ENCODE measurements at regions not wholly inside any gene's neighbourhood (a gene's known extent, or its start where the extent isn't known, plus 50 kb on each side); places are given as distances from the start of the nearest gene placed in this dataset.
"Not testable (repeated sequence)": the region's sequence is repeated elsewhere in the genome, so short reads cannot be mapped to it uniquely, and the experiment has no call there.

DNA sequence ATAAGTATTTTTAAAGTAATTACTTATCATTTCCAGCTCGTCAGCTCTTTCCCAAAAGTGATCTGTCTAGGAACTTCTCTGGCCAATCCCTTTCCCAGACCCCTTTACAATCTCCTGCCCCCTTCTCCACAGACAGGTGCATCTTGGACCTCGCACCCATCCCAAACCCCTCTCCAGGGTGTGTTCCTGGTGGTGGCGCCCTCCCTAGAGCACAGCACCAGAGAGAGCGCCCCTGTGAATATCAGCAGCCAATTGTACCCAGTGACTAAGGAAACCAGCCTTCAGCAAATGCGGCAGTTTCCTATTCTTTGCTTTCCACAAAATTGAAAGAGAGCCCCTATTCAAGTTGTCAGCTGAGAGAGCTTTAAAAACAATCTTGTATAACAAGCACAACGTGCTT, 157.7 kb downstream of the RNASET2 start:
- no peak overlapping the region for H3K9ac ChIP-seq (ENCODE audit: low read depth, low read length)
- H3K27me3 ChIP-seq (ENCODE audit: control insufficient read depth, insufficient read depth, low read length), result peaks cover 4% of the 10 kb centered on the region
- H3K4me1 ChIP-seq (ENCODE audit: control insufficient read depth, insufficient read depth, low read length), result no peaks in the 10 kb centered on the region
- no peaks in the 10 kb centered on the region for H3K36me3 ChIP-seq (ENCODE audit: insufficient read depth, low read length)
- H3K4me3 ChIP-seq (ENCODE audit: low read length), result no peak overlapping the region
- H3K9me3 ChIP-seq (replicated peaks; ENCODE audit: low read length), result no peaks in the 10 kb centered on the region
- no peak overlapping the region for H3K4me2 ChIP-seq (ENCODE audit: low read length)

DNA sequence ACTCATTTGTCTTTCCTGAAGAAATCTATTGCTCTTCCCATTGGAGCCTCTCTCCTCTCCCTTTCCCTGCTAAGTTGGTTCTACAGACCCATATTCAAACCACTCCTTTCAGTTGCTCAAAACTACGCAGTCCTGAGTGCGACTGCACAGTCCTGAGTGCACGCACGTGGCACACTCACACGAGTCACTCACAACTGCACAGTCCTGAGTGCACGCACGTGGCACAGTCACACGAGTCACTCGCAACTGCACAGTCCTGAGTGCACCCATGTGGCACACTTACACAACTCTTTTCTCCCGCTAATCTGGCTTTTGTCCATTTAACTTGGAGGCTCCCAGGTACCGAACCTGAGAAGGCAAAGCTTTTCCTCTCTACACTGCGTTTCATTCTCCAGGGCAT, 159.7 kb downstream of the RNASET2 start:
- Histone ChIP-seq H3K9ac (ENCODE audit: low read depth, low read length) (no peak overlapping the region), H3K4me1 (ENCODE audit: control insufficient read depth, insufficient read depth, low read length) (no peaks in the 10 kb centered on the region), H3K4me3 (ENCODE audit: low read length) (no peak overlapping the region), H3K9me3 (replicated peaks; ENCODE audit: low read length) (no peaks in the 10 kb centered on the region), H3K4me2 (ENCODE audit: low read length) (no peak overlapping the region), H3K36me3 (ENCODE audit: insufficient read depth, low read length) (no peaks in the 10 kb centered on the region), H3K27me3 (ENCODE audit: control insufficient read depth, insufficient read depth, low read length) (peaks cover 4% of the 10 kb centered on the region)

DNA sequence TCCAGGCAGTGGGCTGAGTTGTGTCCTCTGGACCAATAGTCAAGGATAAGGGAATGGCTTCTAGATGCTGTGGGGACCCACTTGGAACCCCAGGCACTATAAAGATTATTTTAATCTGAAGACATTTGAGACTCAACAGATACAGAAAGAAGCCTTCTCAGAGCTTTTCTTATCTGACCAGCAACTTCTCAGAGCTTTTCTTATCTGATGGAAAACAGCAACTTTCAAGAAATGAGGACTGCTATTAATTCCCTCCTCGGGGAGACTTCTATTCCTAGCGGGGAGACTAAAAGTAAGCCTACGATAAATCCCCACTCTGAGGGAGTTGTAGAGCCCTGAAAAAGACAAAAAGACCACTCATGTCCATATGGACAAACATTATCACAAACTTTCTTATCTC, 160.5 kb downstream of the RNASET2 start:
- no peaks in the 10 kb centered on the region for H3K9me3 ChIP-seq (replicated peaks; ENCODE audit: low read length)
- no peaks in the 10 kb centered on the region for H3K36me3 ChIP-seq (ENCODE audit: insufficient read depth, low read length)
- peaks cover 4% of the 10 kb centered on the region for H3K27me3 ChIP-seq (ENCODE audit: control insufficient read depth, insufficient read depth, low read length)
- H3K4me1 ChIP-seq (ENCODE audit: control insufficient read depth, insufficient read depth, low read length), result no peaks in the 10 kb centered on the region
- no peak overlapping the region for H3K4me2 ChIP-seq (ENCODE audit: low read length)
- no peak overlapping the region for H3K9ac ChIP-seq (ENCODE audit: low read depth, low read length)
- H3K4me3 ChIP-seq (ENCODE audit: low read length), result no peak overlapping the region

- H3K27me3 ChIP-seq (ENCODE audit: control insufficient read depth, insufficient read depth, low read length); H3K36me3 ChIP-seq (ENCODE audit: insufficient read depth, low read length); H3K4me3 ChIP-seq (ENCODE audit: low read length): not testable (repeated sequence)
These were observed 163.8 kb upstream of the RPS6KA2 start for GRCh38 chr6:166790808-166791207.

GRCh38 chr6:166788846-166789529, 161.9 kb upstream of the RPS6KA2 start:
- H3K4me1 ChIP-seq (ENCODE audit: control insufficient read depth, insufficient read depth, low read length); H3K9ac ChIP-seq (ENCODE audit: low read depth, low read length); H3K4me2 ChIP-seq (ENCODE audit: low read length); H3K27me3 ChIP-seq (ENCODE audit: control insufficient read depth, insufficient read depth, low read length); H3K4me3 ChIP-seq (ENCODE audit: low read length); H3K9me3 ChIP-seq (replicated peaks; ENCODE audit: low read length); H3K36me3 ChIP-seq (ENCODE audit: insufficient read depth, low read length): not testable (repeated sequence)

More at GRCh38 chr6:166790808-166791207, 163.8 kb upstream of the RPS6KA2 start:
- not testable (repeated sequence) for H3K4me2 ChIP-seq (ENCODE audit: low read length); H3K9ac ChIP-seq (ENCODE audit: low read depth, low read length); H3K4me1 ChIP-seq (ENCODE audit: control insufficient read depth, insufficient read depth, low read length); H3K9me3 ChIP-seq (replicated peaks; ENCODE audit: low read length)

DNA sequence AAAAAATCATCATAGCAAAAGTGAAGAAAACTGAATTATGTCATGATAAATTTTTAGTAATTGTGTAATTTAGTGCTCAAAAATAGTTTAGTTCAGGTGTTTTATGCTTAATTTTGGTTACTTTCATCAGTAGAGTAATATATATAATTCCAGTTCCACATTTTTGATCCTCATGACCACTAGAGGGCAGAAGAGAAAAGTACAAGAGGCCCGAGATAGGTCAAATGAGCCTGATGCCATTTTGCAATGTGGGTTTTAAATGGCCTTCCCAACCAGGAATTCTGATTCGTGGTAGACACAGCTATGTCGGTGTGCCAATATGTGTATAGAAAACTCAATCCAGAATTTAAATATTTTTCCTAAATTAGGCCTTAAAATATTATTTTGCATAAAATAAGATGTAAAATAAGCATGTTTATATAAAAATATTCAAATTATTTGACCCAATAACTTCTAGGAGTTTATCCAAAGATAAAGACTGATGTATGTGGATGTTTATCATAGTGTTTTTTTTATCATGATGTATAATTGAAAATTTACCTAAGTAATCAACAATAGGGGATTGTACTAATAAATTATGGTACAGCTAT, 159.7 kb upstream of the RPS6KA2 start:
- Histone ChIP-seq H3K36me3 (ENCODE audit: insufficient read depth, low read length) (no peaks in the 10 kb centered on the region), H3K4me2 (ENCODE audit: low read length) (no peak overlapping the region), H3K9ac (ENCODE audit: low read depth, low read length) (no peak overlapping the region), H3K9me3 (replicated peaks; ENCODE audit: low read length) (no peaks in the 10 kb centered on the region), H3K27me3 (ENCODE audit: control insufficient read depth, insufficient read depth, low read length) (peaks cover 8% of the 10 kb centered on the region), H3K4me1 (ENCODE audit: control insufficient read depth, insufficient read depth, low read length) (no peaks in the 10 kb centered on the region), H3K4me3 (ENCODE audit: low read length) (no peak overlapping the region)

GRCh38 chr6:166785131-166785530, 158.1 kb upstream of the RPS6KA2 start:
- peaks cover 11% of the 10 kb centered on the region for H3K27me3 ChIP-seq (ENCODE audit: control insufficient read depth, insufficient read depth, low read length)
- no peaks in the 10 kb centered on the region for H3K9me3 ChIP-seq (replicated peaks; ENCODE audit: low read length)
- no peak overlapping the region for H3K9ac ChIP-seq (ENCODE audit: low read depth, low read length)
- H3K36me3 ChIP-seq (ENCODE audit: insufficient read depth, low read length), result no peaks in the 10 kb centered on the region
- H3K4me1 ChIP-seq (ENCODE audit: control insufficient read depth, insufficient read depth, low read length), result no peaks in the 10 kb centered on the region
- no peak overlapping the region for H3K4me3 ChIP-seq (ENCODE audit: low read length)
- H3K4me2 ChIP-seq (ENCODE audit: low read length), result no peak overlapping the region

DNA sequence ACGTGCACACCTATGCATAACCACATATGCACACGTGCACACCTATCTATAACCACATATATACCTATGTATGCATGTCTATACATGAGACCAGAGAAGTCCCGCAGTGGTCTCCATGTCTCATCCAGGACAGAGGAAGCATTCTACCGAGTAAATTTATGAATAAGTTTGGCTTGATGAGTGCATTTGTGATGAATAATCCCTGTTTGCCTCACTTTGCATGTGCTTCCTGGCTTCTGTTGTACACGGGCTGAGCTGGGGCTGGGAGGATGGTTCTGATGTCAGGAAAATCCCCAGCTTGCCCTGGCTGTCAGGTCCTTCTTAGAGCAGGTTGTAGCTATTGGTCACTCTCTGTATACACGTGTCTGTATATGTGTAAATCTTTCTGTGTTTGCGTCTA, 157.6 kb upstream of the RPS6KA2 start:
- Histone ChIP-seq H3K4me2 (ENCODE audit: low read length) (no peak overlapping the region), H3K9me3 (replicated peaks; ENCODE audit: low read length) (no peaks in the 10 kb centered on the region), H3K4me3 (ENCODE audit: low read length) (no peak overlapping the region), H3K27me3 (ENCODE audit: control insufficient read depth, insufficient read depth, low read length) (peaks cover 13% of the 10 kb centered on the region), H3K36me3 (ENCODE audit: insufficient read depth, low read length) (no peaks in the 10 kb centered on the region), H3K4me1 (ENCODE audit: control insufficient read depth, insufficient read depth, low read length) (no peaks in the 10 kb centered on the region), H3K9ac (ENCODE audit: low read depth, low read length) (no peak overlapping the region)

DNA sequence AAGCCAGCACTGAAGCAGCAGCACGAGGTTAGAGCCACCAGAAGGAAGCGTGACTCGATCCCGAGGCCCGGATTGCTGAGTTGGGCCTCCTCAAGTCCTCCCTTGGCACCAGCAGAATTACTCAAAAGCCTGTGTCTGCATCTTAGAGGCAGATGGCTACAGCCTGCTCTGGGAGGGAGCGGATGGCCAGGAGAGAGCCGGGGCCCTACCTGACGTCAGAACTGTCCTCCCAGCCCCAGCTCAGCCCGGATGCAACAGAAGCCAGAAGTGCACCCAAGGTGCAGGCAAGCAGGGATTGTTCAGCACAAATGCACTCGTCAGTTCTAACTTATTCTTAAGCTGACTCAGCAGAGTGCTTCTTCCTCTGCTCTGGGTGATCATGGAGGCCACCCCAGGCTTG, 155.5 kb upstream of the RPS6KA2 start:
- Histone ChIP-seq H3K4me1 (ENCODE audit: control insufficient read depth, insufficient read depth, low read length) (no peaks in the 10 kb centered on the region), H3K9ac (ENCODE audit: low read depth, low read length) (no peak overlapping the region), H3K9me3 (replicated peaks; ENCODE audit: low read length) (no peaks in the 10 kb centered on the region), H3K27me3 (ENCODE audit: control insufficient read depth, insufficient read depth, low read length) (peaks cover 19% of the 10 kb centered on the region), H3K4me3 (ENCODE audit: low read length) (no peak overlapping the region), H3K36me3 (ENCODE audit: insufficient read depth, low read length) (no peaks in the 10 kb centered on the region), H3K4me2 (ENCODE audit: low read length) (no peak overlapping the region)

GRCh38 chr6:166781331-166781730, 154.3 kb upstream of the RPS6KA2 start:
- Histone ChIP-seq H3K36me3 (ENCODE audit: insufficient read depth, low read length) (no peaks in the 10 kb centered on the region), H3K9ac (ENCODE audit: low read depth, low read length) (no peak overlapping the region), H3K4me1 (ENCODE audit: control insufficient read depth, insufficient read depth, low read length) (no peaks in the 10 kb centered on the region), H3K9me3 (replicated peaks; ENCODE audit: low read length) (no peaks in the 10 kb centered on the region), H3K27me3 (ENCODE audit: control insufficient read depth, insufficient read depth, low read length) (peaks cover 19% of the 10 kb centered on the region), H3K4me2 (ENCODE audit: low read length) (no peak overlapping the region), H3K4me3 (ENCODE audit: low read length) (no peak overlapping the region)

DNA sequence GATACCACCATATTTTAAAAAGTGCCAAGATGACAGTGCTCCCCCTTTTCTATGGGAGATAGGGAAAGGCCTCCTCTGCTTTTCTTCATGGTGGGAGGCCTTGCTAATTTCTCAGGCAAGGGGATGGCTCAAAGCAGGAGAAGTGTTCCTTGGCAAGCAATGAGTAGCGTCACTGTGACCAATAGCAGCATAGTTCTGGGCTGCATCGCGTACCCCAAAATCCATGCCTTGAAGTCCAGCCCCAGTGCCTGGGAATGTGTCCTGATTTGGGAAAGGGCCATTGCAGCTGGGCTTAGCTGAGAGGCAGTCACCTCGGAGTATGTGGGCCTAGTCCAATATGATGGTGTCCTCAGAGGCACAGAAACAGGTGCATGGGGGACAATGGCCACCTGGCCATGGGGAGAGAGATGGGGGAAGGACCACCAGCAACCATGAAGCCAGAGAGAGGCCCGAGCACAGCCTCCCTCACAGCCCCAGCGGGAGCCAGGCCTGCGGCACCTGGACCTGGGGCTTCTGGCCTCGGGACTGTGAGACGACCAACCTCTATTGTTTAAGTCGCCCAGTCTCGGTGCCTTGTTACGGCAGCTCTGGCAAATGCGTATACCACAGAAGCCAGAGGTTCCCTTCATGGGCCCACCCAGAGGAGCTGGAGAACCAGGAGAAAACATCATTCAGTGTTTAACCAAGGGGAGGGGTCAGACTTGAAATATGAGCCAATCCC, 153.1 kb upstream of the RPS6KA2 start:
- no peak overlapping the region for H3K4me3 ChIP-seq (ENCODE audit: low read length)
- no peak overlapping the region for H3K4me2 ChIP-seq (ENCODE audit: low read length)
- H3K4me1 ChIP-seq (ENCODE audit: control insufficient read depth, insufficient read depth, low read length), result no peaks in the 10 kb centered on the region
- H3K27me3 ChIP-seq (ENCODE audit: control insufficient read depth, insufficient read depth, low read length), result peaks cover 12% of the 10 kb centered on the region
- no peaks in the 10 kb centered on the region for H3K9me3 ChIP-seq (replicated peaks; ENCODE audit: low read length)
- no peak overlapping the region for H3K9ac ChIP-seq (ENCODE audit: low read depth, low read length)
- no peaks in the 10 kb centered on the region for H3K36me3 ChIP-seq (ENCODE audit: insufficient read depth, low read length)

GRCh38 chr6:166779381-166779780, 152.3 kb upstream of the RPS6KA2 start:
- H3K4me3 ChIP-seq (ENCODE audit: low read length), result no peak overlapping the region
- no peak overlapping the region for H3K9ac ChIP-seq (ENCODE audit: low read depth, low read length)
- no peaks in the 10 kb centered on the region for H3K4me1 ChIP-seq (ENCODE audit: control insufficient read depth, insufficient read depth, low read length)
- no peaks in the 10 kb centered on the region for H3K36me3 ChIP-seq (ENCODE audit: insufficient read depth, low read length)
- H3K27me3 ChIP-seq (ENCODE audit: control insufficient read depth, insufficient read depth, low read length), result peaks cover 15% of the 10 kb centered on the region
- H3K4me2 ChIP-seq (ENCODE audit: low read length), result no peak overlapping the region
- no peaks in the 10 kb centered on the region for H3K9me3 ChIP-seq (replicated peaks; ENCODE audit: low read length)
